M059J (cell line): ENCODE measurements at regions not wholly inside any gene's neighbourhood (a gene's known extent, or its start where the extent isn't known, plus 50 kb on each side); places are given as distances from the start of the nearest gene placed in this dataset.

ENCODE experiments used
- DNase-seq: peaks from one replicate; pipeline ENCODE4 v3.0.0-alpha.2; 2012; ENCODE audit warnings: low read depth

GRCh38 chr22:26732284-26732683 is 74.9 kb downstream of the MIAT start:
- DNase-seq = no peak

GRCh38 chr22:26734339-26735018 is 77.1 kb downstream of the MIAT start:
- DNase-seq = peak; percentile 28

GRCh38 chr22:26735019-26735409 is 77.6 kb downstream of the MIAT start:
- no peak for DNase-seq

- DNase-seq = no peak
Measured at GRCh38 chr22:26737262-26737661, 79.9 kb downstream of the MIAT start.

- DNase-seq = no peak
Measured at GRCh38 chr22:26740253-26740652, 82.9 kb downstream of the MIAT start.

- DNase-seq = no peak
Measured at GRCh38 chr22:26743149-26743548, 85.8 kb downstream of the MIAT start.

GRCh38 chr22:26744892-26745808 is 87.8 kb downstream of the MIAT start:
- no peak for DNase-seq

- DNase-seq = no peak
Measured at GRCh38 chr22:26746311-26746710, 88.9 kb downstream of the MIAT start.

- DNase-seq = no peak
Measured at GRCh38 chr22:26748845-26749244, 91.5 kb downstream of the MIAT start.

GRCh38 chr22:26751217-26751616 is 93.8 kb downstream of the MIAT start:
- peak; percentile 74 for DNase-seq

GRCh38 chr22:26753125-26753862 is 95.9 kb downstream of the MIAT start:
- DNase-seq = no peak

- peak; percentile 49 for DNase-seq
Measured at GRCh38 chr22:26756675-26757293, 99.4 kb downstream of the MIAT start.

- no peak for DNase-seq
Measured at GRCh38 chr22:26757496-26757895, 100.1 kb downstream of the MIAT start.

- no peak for DNase-seq
Measured at GRCh38 chr22:26762503-26763472, 105.4 kb downstream of the MIAT start.

- peak; percentile 83 for DNase-seq
Measured at GRCh38 chr22:26763633-26764361, 106.4 kb downstream of the MIAT start.

- no peak for DNase-seq
Measured at GRCh38 chr22:26766510-26767350, 109.3 kb downstream of the MIAT start.

GRCh38 chr22:26767351-26768155 is 110.2 kb downstream of the MIAT start:
- DNase-seq = peak; percentile 61

- DNase-seq = no peak
Measured at GRCh38 chr22:26768156-26768515, 110.7 kb downstream of the MIAT start.
